SHP77 (cell line): ENCODE measurements at regions not wholly inside any gene's neighbourhood (a gene's known extent, or its start where the extent isn't known, plus 50 kb on each side); places are given as distances from the start of the nearest gene placed in this dataset.

Experiments
- DNase-seq, 2 experiments: peaks; one replicate each; lab custom pipeline; 2025; lab: John Stamatoyannopoulos, UW

GRCh38 chr16:85173981-85174751 is 61.9 kb upstream of the CIBAR2 start:
- peak; percentile 89 to 91 for DNase-seq

- no peak for DNase-seq
These were observed 62.8 kb upstream of the CIBAR2 start for GRCh38 chr16:85174871-85175723.

- DNase-seq = no peak
These were observed 63.5 kb upstream of the CIBAR2 start for GRCh38 chr16:85175724-85176233.

- no peak for DNase-seq
These were observed 64.5 kb upstream of the CIBAR2 start for GRCh38 chr16:85176541-85177447.

GRCh38 chr16:85177448-85177846 is 65.2 kb upstream of the CIBAR2 start:
- DNase-seq = no peak

GRCh38 chr16:85178006-85178591 is 65.8 kb upstream of the CIBAR2 start:
- DNase-seq = no peak

DNA sequence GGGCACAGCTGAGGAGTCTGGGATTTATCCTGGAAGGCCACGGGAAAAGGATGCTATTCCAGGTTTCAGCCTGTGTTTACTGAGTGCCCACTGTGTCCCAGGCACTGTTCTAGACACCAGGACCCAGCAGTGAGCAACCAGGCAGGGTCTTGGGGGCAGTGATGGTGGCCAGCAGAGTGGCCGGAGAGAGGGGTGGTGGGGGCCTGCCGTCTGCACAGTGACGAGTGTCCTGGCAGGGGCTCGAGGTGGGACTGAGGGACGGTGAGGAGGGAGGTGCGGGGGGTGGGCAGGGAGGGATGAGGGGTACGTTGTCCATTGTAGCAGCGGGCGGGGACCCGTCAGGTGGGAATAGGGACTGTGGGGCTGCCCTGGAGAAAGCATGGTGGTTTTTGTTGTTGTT is 66.3 kb upstream of the CIBAR2 start:
- DNase-seq = no peak

- DNase-seq = no peak
These were observed 67.2 kb upstream of the CIBAR2 start for GRCh38 chr16:85179344-85180046.

GRCh38 chr16:85180047-85180826 is 68.0 kb upstream of the CIBAR2 start:
- no peak for DNase-seq

DNA sequence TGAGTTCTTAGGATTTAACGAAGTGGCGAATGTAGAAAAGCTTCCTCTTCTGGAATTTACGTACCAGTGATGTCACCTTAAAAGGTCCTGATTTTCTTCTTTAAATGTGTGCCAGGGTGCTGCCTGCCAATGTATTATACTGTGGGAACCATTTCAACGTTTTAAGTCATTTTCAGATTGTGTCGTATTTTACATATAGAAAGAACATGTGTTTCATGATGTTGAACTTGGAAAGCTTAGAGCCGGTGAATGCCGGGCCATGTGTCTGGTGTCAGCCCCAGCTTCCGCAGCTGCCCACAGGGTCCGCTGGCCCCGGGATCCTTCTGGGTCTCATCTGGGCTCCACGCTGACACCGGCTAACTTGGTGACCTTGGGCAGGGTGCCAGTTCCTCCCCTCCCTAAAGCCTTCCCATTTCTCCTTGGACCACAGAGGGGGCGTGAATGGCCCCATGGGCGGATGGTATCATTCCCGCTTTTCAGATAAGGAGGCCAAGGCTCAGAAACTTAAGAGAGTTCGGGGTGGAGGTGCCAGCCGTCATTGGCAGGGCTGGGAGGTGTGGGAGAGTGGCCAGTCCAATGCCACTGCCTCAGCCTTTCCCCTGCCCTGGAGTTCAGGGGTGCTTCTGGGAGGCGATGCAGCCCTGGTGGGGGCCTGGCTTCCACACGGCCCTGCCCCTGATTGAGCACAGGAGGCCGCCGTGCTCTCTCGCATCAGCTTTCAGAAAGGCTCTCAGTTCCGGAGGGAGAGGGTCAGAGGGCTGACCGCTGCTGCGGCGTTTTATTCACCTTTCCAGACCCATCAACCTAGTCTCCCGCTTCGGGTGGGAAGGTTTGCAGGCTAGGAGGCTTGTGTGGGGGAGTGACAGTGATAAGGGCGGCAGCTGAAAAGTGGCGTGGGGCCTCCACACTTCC is 68.8 kb upstream of the CIBAR2 start:
- DNase-seq = no peak

- no peak for DNase-seq
These were observed 69.5 kb upstream of the CIBAR2 start for GRCh38 chr16:85181739-85182129.

GRCh38 chr16:85182286-85182685 is 70.0 kb upstream of the CIBAR2 start:
- DNase-seq = no peak

- no peak for DNase-seq
These were observed 70.5 kb upstream of the CIBAR2 start for GRCh38 chr16:85182774-85183173.

- DNase-seq = no peak
These were observed 71.3 kb upstream of the CIBAR2 start for GRCh38 chr16:85183564-85183963.

GRCh38 chr16:85184404-85184803 is 72.1 kb upstream of the CIBAR2 start:
- DNase-seq = no peak

- no peak for DNase-seq
These were observed 73.2 kb upstream of the CIBAR2 start for GRCh38 chr16:85185303-85186100.

- no peak for DNase-seq
These were observed 74.7 kb upstream of the CIBAR2 start for GRCh38 chr16:85187002-85187401.

DNA sequence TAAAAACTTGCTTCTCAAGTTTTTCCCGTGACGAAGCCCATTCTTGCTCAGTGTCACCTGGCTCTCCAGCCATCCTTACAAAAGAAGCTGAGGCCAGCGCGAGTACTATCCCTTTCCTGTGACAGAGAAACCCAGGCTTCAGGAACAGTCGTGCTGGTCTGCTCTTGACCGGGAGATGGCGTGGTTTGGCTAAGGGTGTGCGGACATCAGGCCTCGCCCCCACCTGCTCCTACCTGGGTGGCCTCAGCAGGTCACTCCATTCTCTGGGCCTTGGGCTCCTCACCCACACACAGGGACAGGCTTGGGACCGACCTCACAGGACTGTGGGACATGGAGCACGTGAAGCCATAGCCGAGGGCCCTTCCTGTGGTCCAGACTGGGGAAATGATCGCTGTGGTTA is 75.2 kb upstream of the CIBAR2 start:
- DNase-seq = no peak
